Stromal cell of bone marrow (primary cell): ENCODE measurements at regions not wholly inside any gene's neighbourhood (a gene's known extent, or its start where the extent isn't known, plus 50 kb on each side); places are given as distances from the start of the nearest gene placed in this dataset.
"Not testable (repeated sequence)": the region's sequence is repeated elsewhere in the genome, so short reads cannot be mapped to it uniquely, and the experiment has no call there.

ENCODE experiments used
- DNase-seq: peaks from one replicate; pipeline ENCODE4 v3.0.0-alpha.2; 2012; ENCODE audit warnings: low read depth

DNA sequence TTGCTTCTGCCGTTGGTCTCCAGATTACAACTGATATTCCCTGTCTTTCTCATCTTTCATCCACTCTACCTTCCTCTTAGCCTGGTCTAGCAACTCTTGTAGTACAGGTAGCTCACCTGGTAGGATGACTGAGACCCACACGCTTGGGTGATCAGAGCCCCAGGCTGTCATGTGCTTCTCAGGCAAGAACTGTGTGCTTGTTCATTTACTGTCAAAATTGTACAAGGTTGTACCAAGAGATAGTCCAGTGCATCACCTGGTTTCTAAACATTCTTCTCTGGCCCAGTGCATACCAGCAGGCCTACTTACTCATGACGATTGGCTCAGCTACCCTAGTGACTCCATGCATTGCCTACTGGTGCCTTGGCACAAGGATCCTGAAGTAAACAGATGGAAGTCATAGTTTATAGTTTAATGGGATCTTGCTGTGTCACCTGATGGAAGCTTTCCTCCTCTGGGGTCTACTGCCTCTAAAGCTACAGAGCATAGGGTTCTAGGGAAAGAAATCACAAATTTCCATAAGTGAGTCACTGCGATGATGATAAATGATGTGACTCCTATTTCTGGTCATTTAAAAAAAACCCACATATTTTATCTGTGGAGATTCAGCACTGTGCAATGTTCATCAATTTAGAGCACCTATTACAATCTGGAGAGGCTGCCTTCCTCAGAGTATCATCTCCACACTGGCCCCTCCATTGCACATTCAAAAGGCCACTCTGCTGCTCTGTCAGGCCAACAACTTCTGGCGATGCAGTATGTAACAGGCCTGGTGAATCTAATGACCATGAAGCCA is 481.8 kb upstream of the MEIS1 start:
- DNase-seq = no peak

- DNase-seq = no peak
Observed at GRCh38 chr2:65944213-65944612, 490.7 kb upstream of the MEIS1 start.

- no peak for DNase-seq
Observed at GRCh38 chr2:65943099-65943786, 491.7 kb upstream of the MEIS1 start.

GRCh38 chr2:65940856-65941255 is 494.1 kb upstream of the MEIS1 start:
- no peak for DNase-seq

GRCh38 chr2:65939687-65940086 is 495.2 kb upstream of the MEIS1 start:
- DNase-seq = no peak

DNA sequence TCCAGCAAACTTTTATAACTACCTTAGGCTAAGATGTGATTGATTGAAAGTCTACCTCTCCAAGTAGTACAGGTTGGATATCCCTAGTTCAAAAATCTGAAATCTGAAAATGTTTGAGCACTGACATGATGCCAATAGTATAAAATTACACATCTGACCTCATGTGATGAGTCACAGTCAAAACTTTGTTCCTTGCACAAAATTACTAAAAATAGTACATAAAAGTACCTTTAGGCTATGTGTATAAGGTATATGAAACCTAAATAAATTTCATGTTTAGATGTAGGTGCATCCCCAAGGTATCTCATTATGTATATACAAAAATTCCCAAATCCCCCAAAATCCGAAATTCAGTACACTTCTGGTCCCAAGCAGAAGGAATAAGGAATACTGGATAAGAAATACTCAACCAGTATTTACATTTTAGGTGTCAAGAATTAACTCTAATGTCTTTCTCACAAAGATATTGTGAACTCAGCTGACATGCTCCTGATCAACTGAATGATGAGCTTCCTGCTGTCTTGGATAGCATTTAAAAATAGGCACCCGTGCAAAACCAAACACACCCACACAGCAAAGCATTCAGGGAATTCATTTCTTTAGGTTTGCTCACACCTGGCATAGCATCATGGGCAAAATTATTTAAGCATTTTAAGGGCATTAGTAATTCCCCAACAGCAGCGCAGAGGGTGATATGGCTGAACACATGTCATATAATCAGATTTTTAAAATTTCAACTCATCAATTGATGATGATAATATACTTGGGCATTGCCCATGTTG is 497.4 kb upstream of the MEIS1 start:
- DNase-seq = no peak

GRCh38 chr2:65934992-65935629 is 499.8 kb upstream of the MEIS1 start:
- DNase-seq = no peak

- DNase-seq = no peak
Observed at GRCh38 chr2:65932571-65932970, 500.2 kb upstream of the SPRED2 start.

GRCh38 chr2:65931056-65931455 is 498.7 kb upstream of the SPRED2 start:
- no peak for DNase-seq

DNA sequence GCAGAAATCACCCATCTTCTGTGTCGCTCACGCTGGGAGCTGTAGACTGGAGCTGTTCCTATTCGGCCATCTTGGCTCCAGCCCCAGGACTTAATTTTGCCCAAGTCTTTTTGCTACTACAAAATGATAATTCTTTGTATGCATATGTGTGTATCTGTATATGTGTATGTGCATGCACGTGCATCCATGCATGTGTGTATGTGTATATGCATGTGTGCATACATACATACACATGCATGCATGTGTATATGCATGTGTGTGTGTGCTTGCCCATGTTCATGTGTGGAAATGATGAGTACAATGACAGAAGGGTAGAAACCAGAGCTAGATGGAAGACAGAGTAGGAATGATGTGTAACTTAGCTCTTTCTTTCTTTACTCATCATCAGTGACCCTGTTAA is 497.9 kb upstream of the SPRED2 start:
- DNase-seq = no peak

- DNase-seq = not testable (repeated sequence)
Observed at GRCh38 chr2:65929664-65930063, 497.3 kb upstream of the SPRED2 start.

- DNase-seq = no peak
Observed at GRCh38 chr2:65922794-65923193, 490.4 kb upstream of the SPRED2 start.

DNA sequence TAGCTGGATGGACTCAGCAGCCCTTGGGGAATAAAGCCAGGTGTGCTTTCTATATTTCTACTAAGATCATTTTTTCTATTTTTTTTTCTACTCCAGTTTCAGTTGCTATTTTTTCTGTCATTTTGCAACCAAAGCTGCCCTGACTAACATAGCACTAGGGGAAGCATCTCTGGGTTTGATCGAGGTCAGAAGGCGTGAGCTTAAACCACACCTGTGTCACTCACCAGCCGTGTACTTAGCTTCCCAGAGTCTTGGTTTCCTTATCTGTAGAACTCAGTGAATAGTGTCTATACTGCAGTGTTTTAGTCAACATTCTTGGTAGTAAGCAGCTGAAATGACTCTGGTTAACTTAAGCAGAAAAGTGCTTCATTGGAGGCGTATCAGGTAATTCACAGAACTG is 489.6 kb upstream of the SPRED2 start:
- no peak for DNase-seq

GRCh38 chr2:65921116-65921515 is 488.7 kb upstream of the SPRED2 start:
- DNase-seq = no peak

- DNase-seq = no peak
Observed at GRCh38 chr2:65920659-65921058, 488.3 kb upstream of the SPRED2 start.

GRCh38 chr2:65919550-65920188 is 487.3 kb upstream of the SPRED2 start:
- no peak for DNase-seq

DNA sequence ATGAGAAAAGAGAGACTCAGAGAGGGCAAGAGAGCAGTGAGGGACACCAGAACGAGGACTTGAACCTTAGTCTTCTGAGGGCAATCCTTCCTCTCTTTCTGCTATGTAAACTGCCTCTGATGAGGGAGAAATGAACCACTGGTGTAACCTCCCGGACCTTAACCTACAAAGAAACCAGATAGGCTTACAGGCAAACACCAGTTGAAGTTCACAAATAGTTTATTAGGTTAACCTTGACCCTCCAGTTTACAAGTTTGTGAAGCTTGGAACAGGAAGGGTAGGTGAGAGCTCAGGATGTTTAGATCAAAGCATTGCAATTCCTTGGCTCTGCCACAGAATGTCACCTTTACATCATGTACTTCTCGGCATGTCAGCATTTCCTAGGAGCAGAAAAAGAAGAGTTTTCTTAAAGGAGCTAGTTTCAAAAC is 486.4 kb upstream of the SPRED2 start:
- no peak for DNase-seq

DNA sequence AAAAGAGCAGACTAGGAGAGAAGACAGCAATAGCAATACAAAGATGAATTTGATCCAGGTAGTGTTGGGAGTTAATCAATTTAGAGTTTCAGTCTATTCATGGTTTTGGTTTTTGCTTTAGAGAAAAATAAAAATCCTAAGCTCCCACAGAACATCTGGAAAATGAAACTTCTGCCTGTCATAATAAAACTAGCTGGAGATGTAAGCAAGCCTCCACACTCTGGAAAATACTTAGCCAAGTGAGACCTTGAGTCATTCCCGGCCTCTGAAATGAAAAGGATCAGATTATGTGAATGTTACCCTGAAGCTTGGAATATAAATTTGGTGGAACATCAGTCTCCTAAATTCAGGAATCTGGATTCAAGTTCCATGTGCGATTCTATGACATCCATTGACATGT is 485.6 kb upstream of the SPRED2 start:
- no peak for DNase-seq

GRCh38 chr2:65916785-65917295 is 484.4 kb upstream of the SPRED2 start:
- DNase-seq = no peak

DNA sequence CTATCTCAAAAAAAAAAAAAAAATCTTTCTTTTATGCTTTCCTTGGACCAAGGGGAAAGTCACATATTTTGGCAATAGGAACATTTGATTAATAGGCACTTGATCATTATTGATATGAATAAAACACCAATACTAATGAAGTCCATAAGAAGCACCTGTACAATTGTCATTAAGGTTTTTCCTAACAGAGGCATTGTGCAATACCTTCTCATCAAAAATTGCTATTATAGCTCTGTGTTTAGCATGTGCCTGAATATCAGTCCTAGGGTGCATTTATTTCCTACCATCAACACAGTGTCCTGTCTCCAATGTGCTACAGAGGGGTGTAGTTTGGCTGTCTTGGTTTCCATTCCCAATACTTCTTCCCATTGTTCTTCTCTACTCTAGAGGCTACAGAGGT is 483.8 kb upstream of the SPRED2 start:
- DNase-seq = no peak

GRCh38 chr2:65915273-65915672 is 482.9 kb upstream of the SPRED2 start:
- no peak for DNase-seq
